Erythroblast (primary cell): ENCODE measurements at regions not wholly inside any gene's neighbourhood (a gene's known extent, or its start where the extent isn't known, plus 50 kb on each side); places are given as distances from the start of the nearest gene placed in this dataset.

Experiments used
- DNase-seq, 2 experiments: peaks; one replicate each; lab custom pipeline; 2025; lab: John Stamatoyannopoulos, UW
- GATA1 ChIP-seq: IDR thresholded peaks from 2 replicates; pipeline ENCODE4 v1.6.1; 2011; ENCODE audit warnings: low read depth, mild to moderate bottlenecking, control low read depth, low read length, moderate library complexity
- POLR2A ChIP-seq: IDR thresholded peaks from 2 replicates; pipeline ENCODE4 v1.6.1; 2011; ENCODE audit warnings: mild to moderate bottlenecking, low read length

GRCh38 chr2:234611209-234611608 lies 114.3 kb upstream of the ARL4C start:
- TF ChIP-seq POLR2A (no peak), GATA1 (no peak)
- DNase-seq: no peak

- DNase-seq: no peak
- TF ChIP-seq POLR2A: no peak
- TF ChIP-seq GATA1: no peak
Observed at GRCh38 chr2:234608946-234609345, 112.1 kb upstream of the ARL4C start.

- no peak for DNase-seq
- TF ChIP-seq POLR2A (no peak), GATA1 (no peak)
Observed at GRCh38 chr2:234607691-234608090, 110.8 kb upstream of the ARL4C start.

GRCh38 chr2:234606896-234607295 lies 110.0 kb upstream of the ARL4C start:
- DNase-seq: no peak
- TF ChIP-seq POLR2A: no peak
- TF ChIP-seq GATA1: no peak

GRCh38 chr2:234603619-234604018 lies 106.7 kb upstream of the ARL4C start:
- TF ChIP-seq POLR2A: no peak
- no peak for TF ChIP-seq GATA1
- peak in 1 of 2 experiments; percentile 1 for DNase-seq

- no peak for TF ChIP-seq GATA1
- no peak for TF ChIP-seq POLR2A
- DNase-seq: no peak
Observed at GRCh38 chr2:234601213-234601612, 104.3 kb upstream of the ARL4C start.

GRCh38 chr2:234597576-234597861 lies 100.6 kb upstream of the ARL4C start:
- no peak for TF ChIP-seq POLR2A
- TF ChIP-seq GATA1: no peak
- DNase-seq: no peak

GRCh38 chr2:234596696-234597575 lies 100.1 kb upstream of the ARL4C start:
- TF ChIP-seq GATA1: no peak
- no peak for TF ChIP-seq POLR2A
- no peak for DNase-seq

GRCh38 chr2:234595829-234596228 lies 98.9 kb upstream of the ARL4C start:
- DNase-seq: no peak
- TF ChIP-seq GATA1 (no peak), POLR2A (no peak)

GRCh38 chr2:234594715-234595114 lies 97.8 kb upstream of the ARL4C start:
- TF ChIP-seq POLR2A (no peak), GATA1 (no peak)

GRCh38 chr2:234593636-234594035 lies 96.8 kb upstream of the ARL4C start:
- no peak for DNase-seq
- TF ChIP-seq GATA1 (no peak), POLR2A (no peak)

More at GRCh38 chr2:234594715-234595114, 97.8 kb upstream of the ARL4C start:
- no peak for DNase-seq

- DNase-seq: no peak
- TF ChIP-seq POLR2A: no peak
- TF ChIP-seq GATA1: no peak
Observed at GRCh38 chr2:234592541-234592940, 95.7 kb upstream of the ARL4C start.

GRCh38 chr2:234590076-234590475 lies 93.2 kb upstream of the ARL4C start:
- no peak for DNase-seq
- TF ChIP-seq POLR2A (no peak), GATA1 (no peak)

- TF ChIP-seq GATA1 (no peak), POLR2A (no peak)
- DNase-seq: no peak
Observed at GRCh38 chr2:234588054-234588430, 91.2 kb upstream of the ARL4C start.
